Fibroblast of skin of back (primary cell): ENCODE measurements at regions not wholly inside any gene's neighbourhood (a gene's known extent, or its start where the extent isn't known, plus 50 kb on each side); places are given as distances from the start of the nearest gene placed in this dataset.

ENCODE experiments used
- DNase-seq: peaks from one replicate; pipeline ENCODE4 v3.0.0-alpha.2; 2013

GRCh38 chr21:43348170-43348766 is 78.7 kb downstream of the SIK1 start:
- DNase-seq, result no peak

GRCh38 chr21:43347461-43348169 is 79.3 kb downstream of the SIK1 start:
- peak; percentile 34 for DNase-seq

DNA sequence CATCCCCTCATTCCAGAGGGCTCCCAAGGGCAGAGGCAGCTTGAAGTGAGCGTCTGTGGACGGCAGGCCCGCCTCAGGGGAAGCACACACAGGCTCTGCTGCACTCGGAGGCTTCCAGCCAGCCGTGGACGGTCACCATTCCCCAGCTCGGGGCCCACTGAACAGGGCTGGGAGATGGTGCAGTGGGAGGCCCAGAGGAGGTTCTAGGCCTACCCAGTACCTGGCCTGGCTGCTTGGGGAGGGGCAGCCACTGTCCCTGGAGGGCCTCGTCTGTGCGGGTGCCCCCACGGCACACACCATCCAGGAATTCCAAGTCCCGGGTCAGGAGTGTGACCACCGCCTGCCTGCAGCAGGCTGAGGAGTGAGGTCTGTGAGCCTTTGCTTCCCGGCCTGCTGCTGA is 80.4 kb downstream of the SIK1 start:
- DNase-seq, result no peak

GRCh38 chr21:43345746-43346409 is 81.1 kb downstream of the SIK1 start:
- peak; percentile 68 for DNase-seq

DNA sequence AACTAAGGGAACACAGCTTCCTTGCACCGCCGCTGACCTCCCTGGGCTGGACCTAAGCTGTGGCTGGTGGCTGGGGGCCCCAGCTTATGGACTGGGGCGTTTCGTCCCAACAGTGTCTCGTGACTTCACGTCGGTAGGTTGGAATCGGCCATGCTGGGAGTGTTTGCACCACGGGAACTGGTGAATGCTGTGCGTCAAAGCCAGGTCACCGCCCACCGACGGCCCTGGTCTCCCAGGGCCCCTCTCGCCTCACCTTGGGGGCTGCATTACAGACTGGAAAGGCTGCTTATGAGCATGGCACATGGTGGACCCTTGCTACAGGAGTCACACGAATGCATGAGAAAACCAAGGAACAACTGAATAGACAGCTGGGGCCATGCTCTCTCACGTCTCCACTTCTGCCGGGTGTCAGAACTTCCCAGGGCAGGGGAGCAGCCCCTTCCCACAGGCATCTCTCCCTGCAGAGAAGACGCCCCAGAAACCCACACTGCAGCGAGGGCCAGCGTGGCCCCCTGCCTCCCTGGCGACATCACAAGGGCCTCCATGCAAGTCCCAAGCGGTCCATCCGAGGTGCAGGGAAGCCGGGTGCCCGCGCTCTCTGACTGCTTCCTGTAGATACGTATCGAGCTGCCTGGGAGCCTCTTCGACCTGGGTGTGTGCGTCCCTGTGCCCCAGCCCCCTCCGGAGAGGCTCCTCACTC is 81.7 kb downstream of the SIK1 start:
- DNase-seq, result no peak

GRCh38 chr21:43343992-43344886 is 82.7 kb downstream of the SIK1 start:
- no peak for DNase-seq

DNA sequence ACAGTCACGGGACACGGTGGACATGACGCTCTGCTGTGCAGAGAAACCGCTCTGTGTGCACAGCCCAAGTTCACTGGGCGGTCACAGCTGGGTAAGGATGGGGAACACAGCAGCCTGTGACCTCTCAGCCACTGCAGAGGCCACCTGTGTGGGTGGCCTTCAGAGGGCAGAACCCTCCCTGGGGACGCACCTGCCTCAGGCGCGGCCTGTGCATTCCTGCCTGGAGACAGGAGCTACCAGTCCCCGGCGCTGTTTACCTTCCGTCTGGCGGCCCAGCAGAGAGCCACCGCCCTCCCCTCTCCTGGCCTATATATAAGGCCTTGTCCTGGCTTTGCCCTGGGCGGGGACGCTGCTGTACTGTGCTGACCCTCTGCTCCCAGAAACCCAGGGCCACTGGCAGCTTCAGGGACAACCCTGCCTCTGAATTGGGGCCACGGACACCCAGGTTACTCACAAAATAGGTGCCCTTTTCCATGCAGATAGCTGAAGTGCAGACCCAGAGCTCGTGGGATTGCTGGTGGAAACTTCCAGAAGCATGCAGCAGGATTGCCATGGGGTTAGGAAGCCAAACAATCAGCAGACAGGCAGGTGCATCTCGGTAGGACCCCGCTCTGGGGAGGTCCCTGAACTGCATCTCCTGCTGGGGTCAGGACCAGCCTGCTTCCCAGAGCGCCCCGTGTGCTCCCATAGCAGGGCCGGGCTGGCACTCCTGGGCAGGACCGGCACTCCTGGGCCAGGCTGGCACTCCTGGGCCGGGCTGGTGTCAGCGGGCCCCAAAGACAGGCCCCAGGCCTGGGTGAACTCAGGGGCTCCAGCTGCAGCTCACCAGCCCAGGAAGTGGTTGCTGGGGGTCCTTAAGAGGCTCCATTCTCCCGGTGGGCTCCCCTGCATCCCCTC is 83.6 kb downstream of the SIK1 start:
- no peak for DNase-seq

- DNase-seq, result no peak
Measured at GRCh38 chr21:43342301-43342881, 84.5 kb downstream of the SIK1 start.

DNA sequence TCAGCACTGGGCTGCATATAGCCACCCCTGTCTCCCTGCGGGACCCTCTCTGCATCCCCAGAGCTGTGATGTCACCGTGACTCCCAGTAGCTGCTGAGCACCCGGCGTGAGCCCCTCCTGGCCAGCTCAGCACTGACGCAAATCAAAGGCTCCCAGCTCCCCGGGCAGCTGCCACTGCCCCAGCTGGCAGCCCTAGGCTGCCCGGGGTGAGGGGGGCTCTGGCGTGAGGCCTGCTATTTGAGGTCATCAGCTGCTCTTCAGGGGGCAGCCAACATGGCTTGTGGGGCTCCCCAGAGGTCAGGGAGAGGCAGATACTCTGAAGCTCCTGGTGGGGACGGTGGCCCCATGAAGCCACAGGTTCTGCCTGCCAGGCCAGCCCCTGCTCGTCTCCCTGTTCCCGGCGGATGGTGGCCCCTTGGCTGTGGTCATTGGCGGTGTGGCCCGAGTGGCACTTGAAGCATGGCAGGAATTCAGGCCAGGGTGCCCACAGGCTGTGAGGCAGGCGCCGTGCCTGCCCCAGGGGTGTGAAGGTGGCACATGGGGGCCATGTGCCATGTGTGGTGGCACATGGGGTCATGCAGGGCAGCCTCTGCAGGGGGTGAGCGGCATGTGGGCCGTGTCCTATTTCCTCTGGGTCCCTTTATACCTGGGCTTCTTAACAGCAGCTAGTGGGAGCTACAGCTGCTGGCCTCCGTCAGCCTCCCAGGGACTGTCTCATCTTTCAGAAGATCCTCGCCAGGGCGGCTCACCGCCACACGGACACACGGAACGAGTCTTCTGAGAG is 85.4 kb downstream of the SIK1 start:
- DNase-seq, result no peak

GRCh38 chr21:43340491-43341377 is 86.2 kb downstream of the SIK1 start:
- peak; percentile 87 for DNase-seq

- DNase-seq, result no peak
Measured at GRCh38 chr21:43339668-43340067, 87.3 kb downstream of the SIK1 start.

DNA sequence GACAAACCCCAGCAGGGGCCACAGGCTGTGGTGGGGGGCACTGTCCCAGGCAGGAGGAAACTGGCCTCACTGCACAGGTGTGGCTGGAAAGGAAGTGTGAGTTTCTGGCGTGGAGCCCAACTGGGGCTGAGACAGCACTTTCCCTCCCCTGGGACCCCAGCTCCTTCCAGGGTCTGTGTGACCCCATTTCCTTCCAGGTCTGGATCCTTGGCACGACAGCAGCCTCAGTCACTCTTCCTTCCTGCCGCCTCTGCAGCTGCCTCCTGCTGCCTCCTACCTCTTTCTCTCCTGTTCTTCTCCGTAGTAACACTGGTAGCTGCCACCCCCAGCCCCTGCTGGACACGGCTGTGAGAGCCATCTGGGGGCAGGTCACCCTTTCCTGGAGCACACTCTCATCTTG is 88.0 kb downstream of the SIK1 start:
- DNase-seq, result no peak

GRCh38 chr21:43337901-43338655 is 88.9 kb downstream of the SIK1 start:
- no peak for DNase-seq

- DNase-seq, result no peak
Measured at GRCh38 chr21:43335119-43335518, 91.8 kb downstream of the SIK1 start.

DNA sequence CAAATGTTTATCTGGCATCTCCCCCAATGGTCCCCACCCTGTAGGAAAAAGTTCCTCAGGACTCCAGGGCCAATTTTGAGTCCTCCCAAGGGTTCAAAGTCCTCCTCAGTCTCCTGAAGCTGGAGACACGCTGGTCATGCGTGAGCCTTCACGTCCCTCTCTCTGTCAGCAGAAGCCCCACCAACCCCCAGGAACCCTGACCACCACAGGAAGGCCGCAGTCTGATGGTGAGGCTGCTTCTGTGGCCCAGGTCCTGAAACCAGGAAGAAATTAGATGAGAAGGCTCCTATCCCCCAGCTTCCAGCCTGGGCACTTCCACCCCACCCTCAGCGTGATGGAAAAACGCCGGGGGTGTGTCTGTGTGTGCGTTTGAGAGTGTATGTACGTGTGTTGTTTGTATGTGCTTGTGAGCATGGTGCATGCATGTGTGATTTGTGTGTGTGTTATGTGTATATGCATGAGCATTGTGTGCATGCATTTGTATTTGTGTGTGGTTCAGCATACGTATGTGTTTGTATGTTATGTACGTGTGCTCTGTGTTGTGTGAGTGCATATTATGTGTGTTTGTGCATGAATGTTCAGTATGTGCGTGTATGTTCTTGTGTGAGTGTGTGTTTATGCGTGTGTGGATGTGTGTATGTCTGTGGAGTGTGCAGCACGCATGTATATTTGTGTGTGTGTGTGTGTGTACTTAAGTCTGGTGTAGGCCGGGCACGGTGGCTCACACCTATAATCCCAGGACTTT is 92.5 kb downstream of the SIK1 start:
- DNase-seq, result no peak

DNA sequence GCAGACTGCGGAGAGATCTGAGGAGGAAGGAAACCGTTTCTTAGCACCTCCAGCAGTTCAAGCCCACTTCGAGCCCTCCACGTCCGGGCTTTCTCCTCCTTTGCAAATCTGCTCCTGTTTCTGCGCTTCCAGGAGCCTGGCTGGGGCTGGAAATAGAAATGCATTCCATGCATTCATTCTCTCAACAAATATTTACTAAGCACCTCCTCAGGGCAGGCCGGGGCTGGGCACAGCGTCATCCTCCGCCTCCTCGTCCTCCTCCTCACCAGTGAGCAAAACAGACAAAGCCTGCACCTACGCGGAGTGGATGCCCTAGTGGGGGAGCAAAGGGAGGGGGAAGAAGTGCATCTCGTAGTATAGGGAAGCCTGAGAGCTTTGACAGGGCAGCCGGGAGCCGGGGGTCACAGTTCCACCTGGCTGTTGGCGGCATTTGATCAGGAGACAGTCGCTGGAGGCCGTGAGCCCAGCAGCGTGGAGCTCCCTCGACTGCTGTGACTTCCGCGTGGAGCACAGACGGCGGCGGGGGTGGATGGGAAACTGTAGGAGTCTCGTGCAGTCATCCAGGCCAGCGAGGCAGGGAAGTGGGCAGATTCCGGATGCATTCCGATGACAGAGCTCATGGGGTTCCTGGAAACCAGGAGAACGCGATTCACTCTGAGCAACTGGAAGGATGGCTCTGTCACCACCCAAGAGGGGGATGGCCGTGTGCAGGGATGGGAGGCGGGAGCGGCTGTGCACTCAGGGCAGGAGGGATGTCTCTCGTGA is 93.5 kb downstream of the SIK1 start:
- DNase-seq, result peak; percentile 97

DNA sequence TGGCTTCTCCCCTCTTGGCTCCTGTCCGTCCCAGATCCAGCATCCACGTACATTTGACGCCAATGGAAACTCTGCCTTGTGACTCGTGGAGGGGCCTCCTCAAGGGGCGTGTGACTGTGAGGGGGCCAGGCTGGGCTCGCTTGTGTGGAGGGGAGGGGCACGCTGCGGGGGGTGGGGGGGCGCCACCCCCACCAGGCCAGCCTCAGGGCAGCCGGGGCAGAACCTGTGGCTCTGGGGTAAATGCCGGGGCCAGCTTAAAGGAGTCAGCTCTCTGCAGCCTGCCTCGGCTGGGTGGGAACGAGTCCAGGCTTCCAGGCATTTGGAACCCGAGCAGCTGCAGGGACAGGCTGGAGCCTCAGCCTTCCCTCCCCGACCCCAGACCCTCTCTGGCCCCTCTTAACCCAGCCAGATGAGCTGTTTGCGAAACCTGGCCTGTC is 94.1 kb downstream of the SIK1 start:
- DNase-seq, result no peak
